Astrocyte (in vitro differentiated cells and primary cell): ENCODE measurements at regions not wholly inside any gene's neighbourhood (a gene's known extent, or its start where the extent isn't known, plus 50 kb on each side); places are given as distances from the start of the nearest gene placed in this dataset.
A peak's percentile ranks its signal among the peaks of the same experiment; 100 is the strongest.

Experiments
- DNase-seq: peaks from one replicate; pipeline ENCODE4 v3.0.0-alpha.2; 2010; ENCODE audit warnings: low read depth
- FAIRE-seq: peaks from 2 replicates; lab custom pipeline; 2011; peaks lifted over from hg19 to GRCh38; lab: Jason Lieb, UNC
- H2AFZ ChIP-seq: 2 replicates; pipeline ENCODE4 v1.6.0; 2012; ENCODE audit warnings: low read depth, low read length, inconsistent platforms
- H3K27ac ChIP-seq: 2 replicates; pipeline ENCODE4 v1.5.1; 2011; ENCODE audit warnings: low read depth, low read length, inconsistent platforms
- H3K27me3 ChIP-seq: 2 replicates; pipeline ENCODE4 v1.6.0; 2011; ENCODE audit warnings: low read length, inconsistent platforms; ENCODE audit not compliant: insufficient read depth
- H3K36me3 ChIP-seq: 2 replicates; pipeline ENCODE4 v1.5.1; 2011; ENCODE audit warnings: low read length, inconsistent platforms; ENCODE audit not compliant: insufficient read depth
- H3K4me1 ChIP-seq: 2 replicates; pipeline ENCODE4 v1.5.1; 2011; ENCODE audit warnings: low read length, inconsistent platforms; ENCODE audit not compliant: insufficient read depth
- H3K4me2 ChIP-seq: 2 replicates; pipeline ENCODE4 v1.6.0; 2012; ENCODE audit warnings: low read length, inconsistent platforms
- H3K4me3 ChIP-seq: 2 replicates; pipeline ENCODE4 v1.5.1; 2011; ENCODE audit warnings: low read depth, mild to moderate bottlenecking, low read length, inconsistent platforms; ENCODE audit not compliant: insufficient read depth
- H3K79me2 ChIP-seq: 2 replicates; pipeline ENCODE4 v1.6.0; 2012; ENCODE audit warnings: mild to moderate bottlenecking, low read length, inconsistent platforms; ENCODE audit not compliant: insufficient read depth
- H3K9ac ChIP-seq: 2 replicates; pipeline ENCODE4 v1.6.0; 2012; ENCODE audit warnings: mild to moderate bottlenecking, low read length, inconsistent platforms
- H3K9me3 ChIP-seq: 2 replicates; pipeline ENCODE4 v1.5.1; 2012; ENCODE audit warnings: low read depth, mild to moderate bottlenecking, low read length, inconsistent platforms; ENCODE audit not compliant: insufficient read depth
- H4K20me1 ChIP-seq: 2 replicates; pipeline ENCODE4 v1.6.0; 2012; ENCODE audit warnings: low read length, inconsistent platforms; ENCODE audit not compliant: insufficient read depth
- H3K27ac Mint-ChIP-seq: one replicate; pipeline ENCODE4 v1.8.0; 2021; ENCODE audit warnings: mild to moderate bottlenecking, mixed read lengths; ENCODE audit not compliant: unreplicated experiment
- H3K27me3 Mint-ChIP-seq: one replicate; pipeline ENCODE4 v1.8.0; 2021; ENCODE audit warnings: low read depth, mixed read lengths; ENCODE audit not compliant: unreplicated experiment
- H3K36me3 Mint-ChIP-seq: one replicate; pipeline ENCODE4 v1.8.0; 2021; ENCODE audit warnings: low read depth, mixed read lengths; ENCODE audit not compliant: unreplicated experiment
- H3K4me1 Mint-ChIP-seq: one replicate; pipeline ENCODE4 v1.8.0; 2021; ENCODE audit warnings: low read depth, mixed read lengths; ENCODE audit not compliant: unreplicated experiment
- H3K4me3 Mint-ChIP-seq: one replicate; pipeline ENCODE4 v1.8.0; 2021; ENCODE audit warnings: mild to moderate bottlenecking, moderate library complexity, mixed read lengths; ENCODE audit not compliant: unreplicated experiment
- H3K9me3 Mint-ChIP-seq: one replicate; pipeline ENCODE4 v1.8.0; 2021; ENCODE audit warnings: mild to moderate bottlenecking, mixed read lengths; ENCODE audit not compliant: unreplicated experiment
- EZH2 ChIP-seq: IDR thresholded peaks from 2 replicates; pipeline ENCODE4 v1.6.1; 2012; ENCODE audit warnings: mild to moderate bottlenecking, low read length, inconsistent platforms; ENCODE audit not compliant: insufficient read depth
- TF ChIP-seq, protein P1 (sequence below): IDR thresholded peaks from 2 replicates; pipeline ENCODE4 v1.5.1; 2011; ENCODE audit warnings: low read depth, mild to moderate bottlenecking, inconsistent platforms, low read length, moderate library complexity; ENCODE audit not compliant: insufficient read depth

DNA sequence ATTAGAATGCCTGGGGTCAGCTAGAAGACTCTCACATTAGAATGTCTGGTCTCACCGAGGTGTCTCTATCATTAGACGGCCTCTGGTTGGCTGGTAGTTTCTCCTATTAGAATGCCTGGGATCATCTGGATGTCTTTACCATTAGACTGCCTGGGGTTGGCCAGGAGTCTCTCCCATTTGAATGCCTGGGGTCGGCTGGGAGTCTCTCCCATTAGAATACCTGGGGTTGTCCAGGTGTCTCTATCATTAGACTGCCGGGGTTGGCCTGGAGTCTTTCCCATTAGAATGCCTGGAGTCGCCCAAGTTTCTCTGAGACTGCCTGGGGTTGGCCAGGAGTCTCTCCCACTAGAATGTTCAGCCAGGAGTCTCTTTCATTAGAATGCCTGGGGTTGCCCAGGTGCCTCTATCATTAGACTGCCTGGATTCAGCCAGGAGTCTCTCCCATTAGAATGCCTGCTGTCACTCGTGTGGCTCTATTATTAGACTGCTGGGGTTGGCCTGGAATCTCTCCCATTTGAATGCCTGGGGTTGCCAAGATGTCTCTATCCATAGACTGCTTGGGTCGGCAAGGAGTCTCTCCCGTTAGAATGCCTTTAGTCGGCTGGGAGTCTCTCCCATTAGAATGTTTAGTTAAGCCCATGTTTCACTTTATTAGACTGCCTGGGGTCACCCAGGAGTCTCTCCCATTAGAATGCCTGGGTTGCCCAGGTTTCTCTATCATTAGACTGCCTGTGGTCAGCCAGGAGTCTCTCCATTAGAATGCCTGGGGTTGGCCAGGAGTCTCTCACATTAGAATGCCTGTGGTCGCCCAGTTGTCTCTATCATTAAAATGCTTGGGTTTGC, 1467.8 kb downstream of the UQCRFS1 start:
- Mint-ChIP-seq H3K27me3 (no peaks in the 10 kb centered on the region), H3K27ac (no peak overlapping the region), H3K36me3 (peaks cover 31% of the 10 kb centered on the region), H3K9me3 (peaks cover 7% of the 10 kb centered on the region), H3K4me1 (peaks cover 9% of the 10 kb centered on the region), H3K4me3 (no peak overlapping the region)
- Histone ChIP-seq H3K79me2 (no peaks in the 10 kb centered on the region), H3K27me3 (no peaks in the 10 kb centered on the region), H3K27ac (no peak overlapping the region), H3K9me3 (no peaks in the 10 kb centered on the region), H3K9ac (no peak overlapping the region), H3K4me2 (no peak overlapping the region), H3K4me3 (no peak overlapping the region), H3K4me1 (no peaks in the 10 kb centered on the region), H3K36me3 (no peaks in the 10 kb centered on the region), H2AFZ (no peak overlapping the region), H4K20me1 (peaks cover 16% of the 10 kb centered on the region)
- DNase-seq (peak; percentile 50), FAIRE-seq (no peak)
- no peak for TF ChIP-seq EZH2
- TF ChIP-seq, protein P1, sequence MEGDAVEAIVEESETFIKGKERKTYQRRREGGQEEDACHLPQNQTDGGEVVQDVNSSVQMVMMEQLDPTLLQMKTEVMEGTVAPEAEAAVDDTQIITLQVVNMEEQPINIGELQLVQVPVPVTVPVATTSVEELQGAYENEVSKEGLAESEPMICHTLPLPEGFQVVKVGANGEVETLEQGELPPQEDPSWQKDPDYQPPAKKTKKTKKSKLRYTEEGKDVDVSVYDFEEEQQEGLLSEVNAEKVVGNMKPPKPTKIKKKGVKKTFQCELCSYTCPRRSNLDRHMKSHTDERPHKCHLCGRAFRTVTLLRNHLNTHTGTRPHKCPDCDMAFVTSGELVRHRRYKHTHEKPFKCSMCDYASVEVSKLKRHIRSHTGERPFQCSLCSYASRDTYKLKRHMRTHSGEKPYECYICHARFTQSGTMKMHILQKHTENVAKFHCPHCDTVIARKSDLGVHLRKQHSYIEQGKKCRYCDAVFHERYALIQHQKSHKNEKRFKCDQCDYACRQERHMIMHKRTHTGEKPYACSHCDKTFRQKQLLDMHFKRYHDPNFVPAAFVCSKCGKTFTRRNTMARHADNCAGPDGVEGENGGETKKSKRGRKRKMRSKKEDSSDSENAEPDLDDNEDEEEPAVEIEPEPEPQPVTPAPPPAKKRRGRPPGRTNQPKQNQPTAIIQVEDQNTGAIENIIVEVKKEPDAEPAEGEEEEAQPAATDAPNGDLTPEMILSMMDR = no peak

DNA sequence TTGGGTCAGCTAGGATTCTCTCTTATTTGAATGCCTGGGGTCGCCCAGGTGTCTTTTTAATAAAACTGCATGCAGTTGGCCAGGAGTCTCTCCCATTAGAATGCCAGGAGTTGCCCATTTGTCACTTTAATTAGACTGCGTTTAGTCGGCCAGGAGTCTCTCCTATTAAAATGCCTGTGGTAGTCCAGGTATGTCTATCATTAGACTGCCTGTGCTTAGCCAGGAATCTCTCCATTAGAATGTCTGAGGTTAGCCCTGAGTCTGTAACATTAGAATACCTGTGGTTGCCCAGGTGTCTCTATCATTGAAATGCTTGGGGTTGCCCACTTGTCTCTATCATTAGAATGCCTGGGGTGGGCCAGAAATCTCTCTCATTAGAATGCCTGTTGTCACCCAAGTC, 1470.9 kb downstream of the UQCRFS1 start:
- DNase-seq (peak; percentile 44), FAIRE-seq (no peak)
- no peak overlapping the region for H3K4me3 ChIP-seq
- H3K4me2 ChIP-seq = no peak overlapping the region
- Mint-ChIP-seq H3K36me3 (peaks cover 59% of the 10 kb centered on the region), H3K27ac (no peak overlapping the region), H3K9me3 (peaks cover 12% of the 10 kb centered on the region), H3K4me1 (peaks cover 5% of the 10 kb centered on the region), H3K27me3 (no peaks in the 10 kb centered on the region), H3K4me3 (no peak overlapping the region)
- H2AFZ ChIP-seq = no peak overlapping the region
- no peaks in the 10 kb centered on the region for H3K79me2 ChIP-seq
- H3K27me3 ChIP-seq = no peaks in the 10 kb centered on the region
- H3K36me3 ChIP-seq = no peaks in the 10 kb centered on the region
- TF ChIP-seq, protein P1 = no peak
- TF ChIP-seq EZH2 = no peak
- H3K4me1 ChIP-seq = no peaks in the 10 kb centered on the region
- peaks cover 10% of the 10 kb centered on the region for H4K20me1 ChIP-seq
- no peak overlapping the region for H3K9ac ChIP-seq
- H3K9me3 ChIP-seq = no peaks in the 10 kb centered on the region
- H3K27ac ChIP-seq = no peak overlapping the region

DNA sequence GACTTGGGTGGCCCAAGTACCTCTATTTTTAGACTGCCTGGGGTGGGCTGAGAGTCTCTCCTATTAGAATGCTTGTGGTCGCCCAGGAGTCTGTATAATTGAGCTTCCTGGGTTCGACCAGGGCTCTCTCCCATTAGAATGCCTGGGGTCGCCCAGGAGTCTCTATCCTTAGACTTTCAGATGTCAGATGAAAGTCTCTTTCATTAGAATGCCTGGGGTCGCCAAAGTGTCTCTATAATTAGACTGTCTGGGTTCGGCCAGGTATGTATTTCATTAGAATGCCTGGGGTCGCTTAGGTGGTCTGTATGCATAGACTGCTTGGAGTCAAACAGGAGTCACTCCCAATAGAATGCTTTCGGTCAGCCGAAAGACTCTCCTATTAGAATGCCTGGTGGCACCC, 1471.7 kb downstream of the UQCRFS1 start:
- Mint-ChIP-seq H3K27me3 (no peaks in the 10 kb centered on the region), H3K36me3 (peaks cover 66% of the 10 kb centered on the region), H3K4me3 (no peak overlapping the region), H3K9me3 (peaks cover 18% of the 10 kb centered on the region), H3K4me1 (no peaks in the 10 kb centered on the region), H3K27ac (no peak overlapping the region)
- no peaks in the 10 kb centered on the region for H3K4me1 ChIP-seq
- DNase-seq (no peak), FAIRE-seq (no peak)
- H3K27ac ChIP-seq = no peak overlapping the region
- TF ChIP-seq, protein P1 = no peak
- TF ChIP-seq EZH2 = no peak
- no peaks in the 10 kb centered on the region for H3K27me3 ChIP-seq
- peaks cover 3% of the 10 kb centered on the region for H4K20me1 ChIP-seq
- H3K4me2 ChIP-seq = no peak overlapping the region
- H3K79me2 ChIP-seq = no peaks in the 10 kb centered on the region
- no peak overlapping the region for H2AFZ ChIP-seq
- no peaks in the 10 kb centered on the region for H3K36me3 ChIP-seq
- H3K4me3 ChIP-seq = no peak overlapping the region
- H3K9ac ChIP-seq = no peak overlapping the region
- H3K9me3 ChIP-seq = no peaks in the 10 kb centered on the region
